Loucy (cell line): ENCODE measurements at regions not wholly inside any gene's neighbourhood (a gene's known extent, or its start where the extent isn't known, plus 50 kb on each side); places are given as distances from the start of the nearest gene placed in this dataset.

Source experiments
- H2AFZ ChIP-seq: fragments of 200-600 bp; sonication (generic); 2 replicates; pipeline ENCODE4 v1.6.0; 2016; ENCODE audit warnings: antibody characterized with exemption, mild to moderate bottlenecking, low read length, moderate library complexity
- H3F3A ChIP-seq: fragments of 200-600 bp; 2 replicates; pipeline ENCODE4 v1.6.0; 2016; ENCODE audit warnings: antibody characterized with exemption, low read depth, mild to moderate bottlenecking
- H3K27me3 ChIP-seq: fragments of 200-600 bp; sonication (generic); 2 replicates; pipeline ENCODE4 v1.6.1; 2014; ENCODE audit warnings: low read length, mild to moderate bottlenecking; ENCODE audit not compliant: insufficient read depth, poor library complexity, severe bottlenecking
- H3K36me3 ChIP-seq: fragments of 200-600 bp; sonication (generic); 2 replicates; pipeline ENCODE4 v1.6.1; 2016; ENCODE audit warnings: low read length; ENCODE audit not compliant: insufficient read depth
- H3K4me1 ChIP-seq: fragments of 200-600 bp; sonication (generic); 2 replicates; pipeline ENCODE4 v1.5.1; 2014; ENCODE audit warnings: low read length, mild to moderate bottlenecking; ENCODE audit not compliant: insufficient read depth, poor library complexity, severe bottlenecking
- H3K4me2 ChIP-seq: fragments of 200-600 bp; sonication (generic); 2 replicates; pipeline ENCODE4 v1.6.0; 2014; ENCODE audit warnings: antibody characterized with exemption, low read length, low read depth, mild to moderate bottlenecking; ENCODE audit not compliant: poor library complexity, severe bottlenecking
- H3K4me3 ChIP-seq: fragments of 200-600 bp; sonication (generic); 2 replicates; pipeline ENCODE4 v1.5.1; 2014; ENCODE audit warnings: low read length, mild to moderate bottlenecking, mixed read lengths; ENCODE audit not compliant: poor library complexity, severe bottlenecking
- H3K79me2 ChIP-seq: fragments of 200-600 bp; sonication (generic); 2 replicates; pipeline ENCODE4 v1.6.1; 2014; ENCODE audit warnings: low read length; ENCODE audit not compliant: insufficient read depth
- H3K9ac ChIP-seq: fragments of 200-600 bp; sonication (generic); 2 replicates; pipeline ENCODE4 v1.6.0; 2014; ENCODE audit warnings: mild to moderate bottlenecking, low read depth, low read length, moderate library complexity; ENCODE audit not compliant: poor library complexity, severe bottlenecking
- H3K9me2 ChIP-seq: fragments of 200-600 bp; sonication (generic); replicated peaks from 2 replicates; pipeline ENCODE4 v1.6.1; 2016; ENCODE audit warnings: low read depth, low read length, mixed read lengths
- H3K9me3 ChIP-seq: fragments of 200-600 bp; sonication (generic); 2 replicates; pipeline ENCODE4 v1.6.1; 2014; ENCODE audit warnings: mild to moderate bottlenecking, antibody characterized with exemption, low read length, low read depth; ENCODE audit not compliant: insufficient read depth
- H4K20me1 ChIP-seq: fragments of 200-600 bp; sonication (generic); 2 replicates; pipeline ENCODE4 v1.6.0; 2014; ENCODE audit warnings: antibody characterized with exemption, low read length, mild to moderate bottlenecking; ENCODE audit not compliant: insufficient read depth, poor library complexity, severe bottlenecking
- EZH2phosphoT487 ChIP-seq: fragments of 200-600 bp; IDR thresholded peaks from 2 replicates; pipeline ENCODE4 v1.6.1; 2018; ENCODE audit warnings: antibody characterized with exemption, mild to moderate bottlenecking, moderate library complexity, borderline replicate concordance
- TF ChIP-seq, protein P1 (sequence below): fragments of 200-600 bp; sonication (generic); conservative IDR thresholded peaks from 2 replicates; pipeline ENCODE4 v1.5.1; 2014; ENCODE audit warnings: mild to moderate bottlenecking, antibody characterized with exemption, low read length

DNA sequence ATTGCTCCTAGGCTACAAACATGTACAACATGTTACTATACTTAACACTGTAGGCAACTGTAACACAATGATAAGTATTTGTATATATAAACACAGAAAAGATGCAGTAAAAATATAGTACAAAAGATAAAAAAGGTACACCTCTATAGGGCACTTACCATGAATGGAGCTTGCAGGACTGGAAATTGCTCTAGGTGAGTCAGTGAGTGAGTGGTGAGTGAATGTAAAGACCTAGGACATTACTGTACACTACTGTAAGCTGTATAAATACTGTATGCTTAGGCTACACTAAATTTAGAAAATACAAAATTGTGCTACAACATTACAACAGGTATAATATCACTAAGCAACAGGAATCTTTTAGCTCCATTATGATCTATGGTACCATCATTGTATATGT is 312.0 kb upstream of the PREP start:
- Histone ChIP-seq H3K9me3 (peaks cover 8% of the 10 kb centered on the region), H3K9me2 (no peaks in the 10 kb centered on the region), H3K79me2 (no peaks in the 10 kb centered on the region), H2AFZ (no peak overlapping the region), H3K4me1 (no peaks in the 10 kb centered on the region), H3F3A (no peaks in the 10 kb centered on the region), H3K27me3 (peaks cover 7% of the 10 kb centered on the region), H3K4me2 (no peak overlapping the region), H3K4me3 (no peak overlapping the region), H3K9ac (no peak overlapping the region), H4K20me1 (no peaks in the 10 kb centered on the region), H3K36me3 (no peaks in the 10 kb centered on the region)
- TF ChIP-seq, protein P1, sequence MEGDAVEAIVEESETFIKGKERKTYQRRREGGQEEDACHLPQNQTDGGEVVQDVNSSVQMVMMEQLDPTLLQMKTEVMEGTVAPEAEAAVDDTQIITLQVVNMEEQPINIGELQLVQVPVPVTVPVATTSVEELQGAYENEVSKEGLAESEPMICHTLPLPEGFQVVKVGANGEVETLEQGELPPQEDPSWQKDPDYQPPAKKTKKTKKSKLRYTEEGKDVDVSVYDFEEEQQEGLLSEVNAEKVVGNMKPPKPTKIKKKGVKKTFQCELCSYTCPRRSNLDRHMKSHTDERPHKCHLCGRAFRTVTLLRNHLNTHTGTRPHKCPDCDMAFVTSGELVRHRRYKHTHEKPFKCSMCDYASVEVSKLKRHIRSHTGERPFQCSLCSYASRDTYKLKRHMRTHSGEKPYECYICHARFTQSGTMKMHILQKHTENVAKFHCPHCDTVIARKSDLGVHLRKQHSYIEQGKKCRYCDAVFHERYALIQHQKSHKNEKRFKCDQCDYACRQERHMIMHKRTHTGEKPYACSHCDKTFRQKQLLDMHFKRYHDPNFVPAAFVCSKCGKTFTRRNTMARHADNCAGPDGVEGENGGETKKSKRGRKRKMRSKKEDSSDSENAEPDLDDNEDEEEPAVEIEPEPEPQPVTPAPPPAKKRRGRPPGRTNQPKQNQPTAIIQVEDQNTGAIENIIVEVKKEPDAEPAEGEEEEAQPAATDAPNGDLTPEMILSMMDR = no peak
- TF ChIP-seq EZH2phosphoT487 = no peak

DNA sequence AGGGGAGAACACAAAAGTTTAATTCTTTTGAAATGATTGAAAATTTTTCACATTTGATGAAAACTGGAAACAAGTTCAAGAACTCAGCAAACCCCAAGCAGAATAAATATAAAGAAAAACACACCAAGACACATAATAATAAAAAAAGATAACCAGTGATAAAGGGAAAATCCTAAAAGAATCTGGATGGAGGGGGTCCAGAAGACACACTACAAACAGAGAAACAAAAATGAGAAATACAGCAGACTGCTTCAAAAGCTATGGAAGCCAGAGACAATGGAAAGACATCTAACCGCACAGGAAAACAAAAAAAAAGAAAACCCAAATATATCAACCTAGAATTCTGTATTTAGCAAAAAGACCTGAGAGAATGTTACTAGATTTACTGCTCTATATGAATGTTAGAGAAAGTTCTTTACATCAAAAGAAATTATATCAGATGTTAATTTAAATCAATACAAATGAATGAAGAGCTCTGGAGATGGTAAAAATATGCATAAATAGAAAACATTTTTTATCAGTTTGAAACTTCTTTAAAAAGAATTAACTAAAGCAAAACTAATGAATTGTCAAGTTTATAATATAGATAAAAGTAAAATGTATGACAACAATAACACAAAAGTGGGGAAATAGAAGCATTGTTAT is 310.7 kb upstream of the PREP start:
- H3K4me3 ChIP-seq = no peak overlapping the region
- H3K9me3 ChIP-seq = peaks cover 8% of the 10 kb centered on the region
- TF ChIP-seq, protein P1 = no peak
- no peaks in the 10 kb centered on the region for H4K20me1 ChIP-seq
- no peak overlapping the region for H3K9ac ChIP-seq
- H3F3A ChIP-seq = no peaks in the 10 kb centered on the region
- peaks cover 7% of the 10 kb centered on the region for H3K27me3 ChIP-seq
- no peaks in the 10 kb centered on the region for H3K4me1 ChIP-seq
- no peak overlapping the region for H3K4me2 ChIP-seq
- no peaks in the 10 kb centered on the region for H3K79me2 ChIP-seq
- H3K36me3 ChIP-seq = no peaks in the 10 kb centered on the region
- H3K9me2 ChIP-seq = no peaks in the 10 kb centered on the region
- no peak overlapping the region for H2AFZ ChIP-seq

DNA sequence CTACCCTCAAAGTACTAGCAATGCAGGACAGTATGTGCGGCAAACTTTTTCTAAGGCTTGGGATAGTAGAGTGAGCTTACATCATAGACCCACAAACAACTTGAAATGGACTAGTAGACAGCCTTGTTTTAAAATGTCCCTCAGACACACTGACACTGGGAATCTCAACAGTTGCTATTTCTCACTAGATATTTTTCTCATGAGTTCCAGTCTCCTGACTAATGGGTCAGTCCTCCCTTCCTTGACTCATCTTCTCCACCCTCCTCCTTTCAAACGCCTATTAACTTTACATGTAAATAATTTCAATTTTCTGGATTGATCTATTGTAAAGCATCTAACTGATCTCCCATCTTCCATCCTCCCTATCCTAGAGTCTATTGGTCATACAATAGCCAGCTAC is 308.3 kb upstream of the PREP start:
- H3K9me3 ChIP-seq = peaks cover 8% of the 10 kb centered on the region
- H3K4me2 ChIP-seq = no peak overlapping the region
- H3K4me1 ChIP-seq = no peaks in the 10 kb centered on the region
- H3K79me2 ChIP-seq = no peaks in the 10 kb centered on the region
- H3F3A ChIP-seq = no peaks in the 10 kb centered on the region
- no peaks in the 10 kb centered on the region for H4K20me1 ChIP-seq
- no peaks in the 10 kb centered on the region for H3K36me3 ChIP-seq
- H2AFZ ChIP-seq = no peak overlapping the region
- no peak overlapping the region for H3K9ac ChIP-seq
- H3K9me2 ChIP-seq = no peaks in the 10 kb centered on the region
- no peak overlapping the region for H3K4me3 ChIP-seq
- TF ChIP-seq, protein P1 = no peak
- TF ChIP-seq EZH2phosphoT487 = no peak
- H3K27me3 ChIP-seq = peaks cover 14% of the 10 kb centered on the region
